Gastroesophageal sphincter (tissue), 4 donors: ENCODE measurements at regions not wholly inside any gene's neighbourhood (a gene's known extent, or its start where the extent isn't known, plus 50 kb on each side); places are given as distances from the start of the nearest gene placed in this dataset.

Source experiments
- ATAC-seq: fragments of 150-250 bp; one replicate; pipeline ENCODE4 v1.9.1; 2016; ENCODE audit warnings: mild to moderate bottlenecking, moderate library complexity
- H3K27ac ChIP-seq, 4 donors: fragments of 200-600 bp; sonication (generic) in 3 of 4; 1 replicate in 3 of 4; 2 replicates in 1 of 4; pipeline ENCODE4 v1.5.1; 2016 to 2019
- H3K27me3 ChIP-seq: fragments of 200-600 bp; sonication (generic); one replicate; pipeline ENCODE4 v1.5.1; 2019
- H3K36me3 ChIP-seq, 2 donors: fragments of 200-600 bp; sonication (generic); one replicate each; pipeline ENCODE4 v1.5.1; 2019; ENCODE audit warnings: control low read depth in 1 of 2
- H3K4me1 ChIP-seq, 3 donors: fragments of 200-600 bp; sonication (generic); 1 replicate in 2 of 3; 2 replicates in 1 of 3; pipeline ENCODE4 v1.5.1; 2016 to 2019; ENCODE audit warnings: control low read depth in 2 of 3
- H3K4me3 ChIP-seq, 2 donors: fragments of 200-600 bp; sonication (generic); one replicate each; pipeline ENCODE4 v1.5.1; 2019; ENCODE audit warnings: mild to moderate bottlenecking in 1 of 2, moderate library complexity in 1 of 2
- H3K9me3 ChIP-seq, 3 donors: fragments of 200-600 bp; sonication (generic); one replicate each; pipeline ENCODE4 v1.5.1; 2017 to 2019; ENCODE audit warnings: control low read depth in 2 of 3
- EP300 ChIP-seq: sonication (generic); formaldehyde crosslinking; IDR thresholded peaks from one replicate; pipeline ENCODE4 v1.6.1; 2017; ENCODE audit warnings: antibody characterized with exemption, mild to moderate bottlenecking
- POLR2A ChIP-seq, 2 donors: fragments of 450-650 bp; IDR thresholded peaks; one replicate each; pipeline ENCODE4 v1.6.1; 2017; ENCODE audit warnings: antibody characterized with exemption in 2 of 2, mild to moderate bottlenecking in 2 of 2, moderate library complexity in 1 of 2
- POLR2AphosphoS5 ChIP-seq: sonication (generic); formaldehyde crosslinking; IDR thresholded peaks from one replicate; pipeline ENCODE4 v1.6.1; 2017; ENCODE audit warnings: antibody characterized with exemption
- WGBS, 2 donors: methylation state at CpG; one replicate each; pipeline ENCODE4 v1.1.5; 2018; ENCODE audit warnings: low coverage in 1 of 2; 5-methylcytosine and 5-hydroxymethylcytosine counted together
- TF ChIP-seq, protein P1 (sequence below), 4 experiments: fragments of 200-600 bp in 2 of 4; fragments of 450-650 bp in 2 of 4; sonication (generic) in 1 of 4; IDR thresholded peaks; one replicate each; pipeline ENCODE4 v1.5.1; 2017 to 2019; ENCODE audit warnings: antibody characterized with exemption in 4 of 4, mild to moderate bottlenecking in 2 of 4, moderate library complexity in 2 of 4

DNA sequence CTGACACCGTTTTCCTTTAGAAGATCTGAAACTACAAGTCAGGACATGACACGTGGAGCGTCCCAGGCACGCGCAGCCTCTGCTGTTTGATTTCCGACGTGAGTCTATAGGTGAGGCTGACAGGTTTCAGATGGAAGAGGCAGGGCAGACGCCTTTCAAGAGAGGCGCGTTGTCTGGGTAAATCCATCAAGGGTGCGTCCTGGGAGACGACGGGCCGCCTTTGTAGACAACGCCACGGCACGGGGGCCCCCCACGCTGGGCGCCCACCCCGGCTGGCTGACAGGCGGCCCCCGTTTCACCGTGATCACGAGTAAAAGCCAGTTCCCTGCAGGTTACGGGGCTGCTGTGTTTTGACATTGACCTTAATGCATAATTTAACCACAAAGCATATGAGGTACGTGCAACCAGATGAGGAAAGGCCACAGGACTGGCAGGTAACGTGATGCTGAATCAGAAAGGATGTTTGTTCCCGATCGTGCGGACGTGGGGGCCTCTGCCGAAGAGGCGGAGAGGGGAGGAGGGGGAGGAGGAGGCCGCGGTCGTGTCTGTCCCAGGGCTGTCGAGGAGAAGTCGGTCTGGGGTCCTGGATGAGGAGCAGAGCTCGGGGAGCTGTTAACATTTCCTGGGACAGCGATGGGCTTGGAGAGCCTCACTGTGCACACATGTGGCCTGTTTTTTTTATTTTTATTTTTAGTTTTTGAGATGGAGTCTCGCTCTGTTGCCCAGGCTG is 51.1 kb upstream of the PPP2R3B start:
- TF ChIP-seq, protein P1, sequence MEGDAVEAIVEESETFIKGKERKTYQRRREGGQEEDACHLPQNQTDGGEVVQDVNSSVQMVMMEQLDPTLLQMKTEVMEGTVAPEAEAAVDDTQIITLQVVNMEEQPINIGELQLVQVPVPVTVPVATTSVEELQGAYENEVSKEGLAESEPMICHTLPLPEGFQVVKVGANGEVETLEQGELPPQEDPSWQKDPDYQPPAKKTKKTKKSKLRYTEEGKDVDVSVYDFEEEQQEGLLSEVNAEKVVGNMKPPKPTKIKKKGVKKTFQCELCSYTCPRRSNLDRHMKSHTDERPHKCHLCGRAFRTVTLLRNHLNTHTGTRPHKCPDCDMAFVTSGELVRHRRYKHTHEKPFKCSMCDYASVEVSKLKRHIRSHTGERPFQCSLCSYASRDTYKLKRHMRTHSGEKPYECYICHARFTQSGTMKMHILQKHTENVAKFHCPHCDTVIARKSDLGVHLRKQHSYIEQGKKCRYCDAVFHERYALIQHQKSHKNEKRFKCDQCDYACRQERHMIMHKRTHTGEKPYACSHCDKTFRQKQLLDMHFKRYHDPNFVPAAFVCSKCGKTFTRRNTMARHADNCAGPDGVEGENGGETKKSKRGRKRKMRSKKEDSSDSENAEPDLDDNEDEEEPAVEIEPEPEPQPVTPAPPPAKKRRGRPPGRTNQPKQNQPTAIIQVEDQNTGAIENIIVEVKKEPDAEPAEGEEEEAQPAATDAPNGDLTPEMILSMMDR (IDR thresholded peaks at IDR 0.05): no peak
- TF ChIP-seq EP300 (no peak), POLR2A (IDR thresholded peaks at IDR 0.05) (no peak), POLR2AphosphoS5 (no peak)
- Histone ChIP-seq H3K4me1 (peaks cover 0 to 10% (median 0%) of the 10 kb centered on the region in 3 donors), H3K27ac (no peak overlapping the region), H3K4me3 (no peak overlapping the region), H3K27me3 (peaks cover 49% of the 10 kb centered on the region), H3K36me3 (no peaks in the 10 kb centered on the region), H3K9me3 (peaks cover 0 to 10% (median 0%) of the 10 kb centered on the region in 3 donors)
- 17% methylated on average over 6 to 17 of the region's 41 CpGs for WGBS, 2 donors
- no peak for ATAC-seq

DNA sequence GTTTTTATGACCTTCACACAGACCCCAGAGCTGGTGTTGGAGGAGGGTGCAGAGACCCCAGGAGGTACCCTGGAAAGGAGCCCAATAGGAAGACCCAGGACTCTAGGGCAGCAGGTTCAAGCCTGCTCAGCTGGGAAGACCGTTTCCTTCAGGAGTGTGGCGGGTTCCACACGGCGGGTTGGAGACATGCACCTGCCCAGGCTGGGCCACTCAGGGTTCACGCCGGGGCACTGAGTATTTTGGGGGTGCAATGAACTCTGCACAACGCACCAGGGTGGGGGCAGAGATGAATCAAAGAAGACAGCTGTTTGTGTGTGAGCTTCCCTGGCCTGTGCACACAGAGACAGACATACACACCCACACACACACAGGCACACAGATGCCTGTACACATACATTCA is 52.5 kb upstream of the PPP2R3B start:
- Histone ChIP-seq H3K27ac (no peak overlapping the region), H3K4me3 (no peak overlapping the region), H3K9me3 (peaks cover 0 to 10% (median 0%) of the 10 kb centered on the region in 3 donors), H3K27me3 (peaks cover 50% of the 10 kb centered on the region), H3K36me3 (no peaks in the 10 kb centered on the region), H3K4me1 (peaks cover 0 to 10% (median 0%) of the 10 kb centered on the region in 3 donors)
- ATAC-seq: no peak
- TF ChIP-seq POLR2AphosphoS5 (no peak), EP300 (no peak), POLR2A (IDR thresholded peaks at IDR 0.05) (no peak)
- TF ChIP-seq, protein P1 (IDR thresholded peaks at IDR 0.05): no peak
- WGBS, 2 donors: no CpG with 5 or more reads among the region's 7 CpGs

DNA sequence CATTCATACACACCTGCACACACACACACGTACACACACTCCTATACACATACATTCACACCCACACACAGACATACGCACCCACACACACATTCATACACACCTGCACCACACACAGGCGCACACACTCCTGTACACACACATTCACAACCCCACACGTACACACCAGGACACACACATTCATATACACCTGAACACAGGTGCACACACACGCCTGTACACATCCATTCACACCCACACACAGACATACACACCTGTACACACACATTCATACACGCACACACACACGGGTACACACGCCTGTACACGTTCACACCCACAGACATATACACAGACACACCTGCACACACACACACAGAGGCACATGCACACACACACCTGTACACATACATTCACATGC is 53.0 kb upstream of the PPP2R3B start:
- Histone ChIP-seq H3K9me3 (peaks cover 0 to 10% (median 0%) of the 10 kb centered on the region in 3 donors), H3K4me1 (peaks cover 0 to 10% (median 0%) of the 10 kb centered on the region in 3 donors), H3K4me3 (no peak overlapping the region), H3K27me3 (peaks cover 54% of the 10 kb centered on the region), H3K27ac (no peak overlapping the region), H3K36me3 (no peaks in the 10 kb centered on the region)
- 80 to 90% methylated on average over 1 to 7 of the region's 9 CpGs for WGBS, 2 donors
- ATAC-seq: no peak
- TF ChIP-seq POLR2AphosphoS5 (no peak), POLR2A (IDR thresholded peaks at IDR 0.05) (no peak), EP300 (no peak)
- TF ChIP-seq, protein P1 (IDR thresholded peaks at IDR 0.05): no peak

DNA sequence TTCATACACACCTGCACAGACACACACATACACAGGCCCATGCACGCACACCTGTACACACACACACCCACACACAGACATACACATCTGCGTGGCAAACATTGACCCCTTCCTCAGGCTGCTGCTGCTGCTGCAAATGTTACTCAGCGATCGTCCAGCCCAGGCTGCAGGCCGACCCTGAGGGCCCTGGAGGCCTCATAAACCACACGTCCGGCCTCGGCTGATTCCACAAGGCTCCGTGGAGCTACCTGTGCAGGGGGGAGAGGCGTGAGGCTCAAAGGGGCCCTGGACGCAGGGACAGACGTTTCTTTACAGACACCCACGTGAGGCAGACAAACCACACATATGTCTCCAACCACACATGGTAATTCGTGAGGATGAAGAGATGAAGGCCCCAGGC is 53.9 kb upstream of the PPP2R3B start:
- Histone ChIP-seq H3K4me1 (peaks cover 0 to 10% (median 0%) of the 10 kb centered on the region in 3 donors), H3K27me3 (peaks cover 57% of the 10 kb centered on the region), H3K9me3 (peaks cover 0 to 10% (median 0%) of the 10 kb centered on the region in 3 donors), H3K4me3 (no peak overlapping the region), H3K36me3 (no peaks in the 10 kb centered on the region), H3K27ac (no peak overlapping the region)
- no peak for ATAC-seq
- WGBS, 2 donors: 70 to 93% methylated on average over 2 of the region's 14 CpGs
- no peak for TF ChIP-seq POLR2A (IDR thresholded peaks at IDR 0.05)
- TF ChIP-seq EP300: no peak
- no peak for TF ChIP-seq POLR2AphosphoS5
- TF ChIP-seq, protein P1 (IDR thresholded peaks at IDR 0.05): no peak
